Mucosa of descending colon (tissue), 3 donors: ENCODE measurements at regions not wholly inside any gene's neighbourhood (a gene's known extent, or its start where the extent isn't known, plus 50 kb on each side); places are given as distances from the start of the nearest gene placed in this dataset.

ENCODE experiments used
- ATAC-seq: fragments of 200-7000 bp; cut with Tn5 transposase; one replicate; pipeline ENCODE4 v1.9.1; 2020; ENCODE audit warnings: mild to moderate bottlenecking, moderate library complexity
- DNase-seq, 3 donors: peaks; one replicate each; pipeline ENCODE4 v3.0.0-alpha.2; 2020
- H3K36me3 ChIP-seq: fragments of 200-600 bp; one replicate; pipeline ENCODE4 v1.8.0; 2021; ENCODE audit warnings: low read depth, mild to moderate bottlenecking
- H3K4me1 ChIP-seq: fragments of 200-600 bp; one replicate; pipeline ENCODE4 v1.8.0; 2021; ENCODE audit warnings: low read depth, mild to moderate bottlenecking
- H3K4me3 ChIP-seq: fragments of 200-600 bp; one replicate; pipeline ENCODE4 v1.8.0; 2021; ENCODE audit warnings: mild to moderate bottlenecking
- H3K9me3 ChIP-seq: fragments of 200-600 bp; one replicate; pipeline ENCODE4 v1.8.0; 2021; ENCODE audit warnings: mild to moderate bottlenecking
- CTCF ChIP-seq: fragments of 200-600 bp; IDR thresholded peaks from one replicate; pipeline ENCODE4 v1.8.0; 2022; ENCODE audit warnings: antibody characterized with exemption, mild to moderate bottlenecking
- intact Hi-C, 2 donors: fragments of 100-400 bp; cut with DNase I in 1 of 2; cut with micrococcal nuclease in 1 of 2; formaldehyde crosslinking; loops; one replicate each; pipeline versions ENCODE4 v1.11.0 to v1.11.1; 2022; cut with DNase I, micrococcal nuclease
- donor health status: DM: no; HTN: no; CAD: no; lungs with moderate emphysema.
- donor health status: DM: no; HTN: no; CAD: no.
- donor health status: DM: no; HTN: yes; CAD: no.

- peaks cover 6% of the 10 kb centered on the region for H3K4me1 ChIP-seq
- no peak for TF ChIP-seq CTCF
- no peak overlapping the region for H3K4me3 ChIP-seq
- intact Hi-C loops = no loop called here
- H3K9me3 ChIP-seq = no peaks in the 10 kb centered on the region
- DNase-seq (no peak), ATAC-seq (no peak)
- no peaks in the 10 kb centered on the region for H3K36me3 ChIP-seq
Observed at GRCh38 chr5:58015175-58015574, 444.7 kb downstream of the PLK2 start.

GRCh38 chr5:58013542-58014258 is 446.2 kb downstream of the PLK2 start:
- intact Hi-C loops = no loop called here
- H3K4me3 ChIP-seq = no peak overlapping the region
- no peaks in the 10 kb centered on the region for H3K4me1 ChIP-seq
- no peaks in the 10 kb centered on the region for H3K36me3 ChIP-seq
- DNase-seq (no peak), ATAC-seq (no peak)
- no peak for TF ChIP-seq CTCF
- no peaks in the 10 kb centered on the region for H3K9me3 ChIP-seq

- DNase-seq (no peak), ATAC-seq (no peak)
- TF ChIP-seq CTCF = no peak
- intact Hi-C loops = no loop called here
- Histone ChIP-seq H3K4me1 (no peaks in the 10 kb centered on the region), H3K9me3 (no peaks in the 10 kb centered on the region), H3K4me3 (no peak overlapping the region), H3K36me3 (no peaks in the 10 kb centered on the region)
Observed at GRCh38 chr5:58012801-58013315, 447.0 kb downstream of the PLK2 start.

GRCh38 chr5:58012102-58012501 is 447.8 kb downstream of the PLK2 start:
- TF ChIP-seq CTCF = no peak
- ATAC-seq = no peak
- Histone ChIP-seq H3K36me3 (no peaks in the 10 kb centered on the region), H3K4me1 (no peaks in the 10 kb centered on the region), H3K9me3 (no peaks in the 10 kb centered on the region), H3K4me3 (no peak overlapping the region)
- no peak for DNase-seq
- intact Hi-C loops = no loop called here

- DNase-seq (no peak), ATAC-seq (no peak)
- Histone ChIP-seq H3K4me1 (no peaks in the 10 kb centered on the region), H3K4me3 (no peak overlapping the region), H3K9me3 (no peaks in the 10 kb centered on the region), H3K36me3 (no peaks in the 10 kb centered on the region)
- TF ChIP-seq CTCF = no peak
- intact Hi-C loops = no loop called here
Observed at GRCh38 chr5:58011301-58011700, 448.6 kb downstream of the PLK2 start.
